ENCODE measurements at regions not wholly inside any gene's neighbourhood (a gene's known extent, or its start where the extent isn't known, plus 50 kb on each side); places are given as distances from the start of the nearest gene placed in this dataset.

DNA sequence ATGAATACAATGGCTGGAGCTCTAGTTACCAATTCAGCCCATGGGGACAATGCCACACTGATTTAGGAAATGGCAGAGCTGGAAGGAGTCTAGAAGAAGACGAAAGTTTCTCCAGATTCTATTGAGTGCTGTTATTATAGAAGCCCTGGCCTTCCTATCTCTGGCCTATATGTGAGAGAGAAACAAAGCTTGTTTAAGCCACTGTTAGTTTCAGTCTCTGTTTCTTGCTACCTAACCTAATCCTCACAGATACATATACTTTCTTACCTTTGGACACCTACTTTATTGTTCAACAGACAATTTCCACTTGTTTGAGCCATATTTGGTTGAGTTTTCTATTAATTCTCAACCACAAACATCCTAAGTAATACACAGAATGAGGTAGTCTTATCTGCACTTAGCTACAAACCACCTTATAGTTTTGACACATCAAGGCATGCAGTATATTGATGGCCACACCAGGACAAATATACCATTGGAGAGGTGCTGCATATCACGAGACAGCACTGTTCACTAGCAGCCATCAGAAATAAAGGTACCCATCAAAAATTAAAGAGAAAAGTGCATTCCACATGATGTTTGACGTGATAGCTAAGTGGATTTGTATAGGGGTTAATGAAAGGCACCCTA, 190.2 kb downstream of the SMIM20 start:
- H3K36me3 Mint-ChIP-seq, result no peaks in the 10 kb centered on the region
- DNase-seq (no peak), ATAC-seq (no peak)
- 84% methylated on average over 3 of the region's 3 CpGs for WGBS (ENCODE audit: insufficient coverage)
- peaks cover 16 to 50% of the 10 kb centered on the region in 2 donors for H3K27me3 Mint-ChIP-seq (ENCODE audit: low read depth in 2 of 2)
- intact Hi-C loops (cut with micrococcal nuclease), result no loop called here
- H3K27ac Mint-ChIP-seq, result no peak overlapping the region
- no peaks in the 10 kb centered on the region for H3K4me1 Mint-ChIP-seq
- no peak overlapping the region for H3K4me3 Mint-ChIP-seq
- Histone ChIP-seq H3K9me3 (ENCODE audit: control insufficient read depth, insufficient read depth, low read length) (no peaks in the 10 kb centered on the region), H3K27ac (ENCODE audit: low read length) (no peak overlapping the region), H3K36me3 (ENCODE audit: control insufficient read depth, insufficient read depth, low read length) (no peaks in the 10 kb centered on the region), H3K27me3 (ENCODE audit: control insufficient read depth, insufficient read depth, low read length) (no peaks in the 10 kb centered on the region), H3K4me1 (ENCODE audit: control insufficient read depth, insufficient read depth, low read length) (no peaks in the 10 kb centered on the region), H3K4me3 (ENCODE audit: low read length) (no peak overlapping the region)
- peaks cover 0 to 2% of the 10 kb centered on the region in 2 donors for H3K9me3 Mint-ChIP-seq
- TF ChIP-seq, protein P1, sequence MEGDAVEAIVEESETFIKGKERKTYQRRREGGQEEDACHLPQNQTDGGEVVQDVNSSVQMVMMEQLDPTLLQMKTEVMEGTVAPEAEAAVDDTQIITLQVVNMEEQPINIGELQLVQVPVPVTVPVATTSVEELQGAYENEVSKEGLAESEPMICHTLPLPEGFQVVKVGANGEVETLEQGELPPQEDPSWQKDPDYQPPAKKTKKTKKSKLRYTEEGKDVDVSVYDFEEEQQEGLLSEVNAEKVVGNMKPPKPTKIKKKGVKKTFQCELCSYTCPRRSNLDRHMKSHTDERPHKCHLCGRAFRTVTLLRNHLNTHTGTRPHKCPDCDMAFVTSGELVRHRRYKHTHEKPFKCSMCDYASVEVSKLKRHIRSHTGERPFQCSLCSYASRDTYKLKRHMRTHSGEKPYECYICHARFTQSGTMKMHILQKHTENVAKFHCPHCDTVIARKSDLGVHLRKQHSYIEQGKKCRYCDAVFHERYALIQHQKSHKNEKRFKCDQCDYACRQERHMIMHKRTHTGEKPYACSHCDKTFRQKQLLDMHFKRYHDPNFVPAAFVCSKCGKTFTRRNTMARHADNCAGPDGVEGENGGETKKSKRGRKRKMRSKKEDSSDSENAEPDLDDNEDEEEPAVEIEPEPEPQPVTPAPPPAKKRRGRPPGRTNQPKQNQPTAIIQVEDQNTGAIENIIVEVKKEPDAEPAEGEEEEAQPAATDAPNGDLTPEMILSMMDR (IDR thresholded peaks at IDR 0.05), result no peak

DNA sequence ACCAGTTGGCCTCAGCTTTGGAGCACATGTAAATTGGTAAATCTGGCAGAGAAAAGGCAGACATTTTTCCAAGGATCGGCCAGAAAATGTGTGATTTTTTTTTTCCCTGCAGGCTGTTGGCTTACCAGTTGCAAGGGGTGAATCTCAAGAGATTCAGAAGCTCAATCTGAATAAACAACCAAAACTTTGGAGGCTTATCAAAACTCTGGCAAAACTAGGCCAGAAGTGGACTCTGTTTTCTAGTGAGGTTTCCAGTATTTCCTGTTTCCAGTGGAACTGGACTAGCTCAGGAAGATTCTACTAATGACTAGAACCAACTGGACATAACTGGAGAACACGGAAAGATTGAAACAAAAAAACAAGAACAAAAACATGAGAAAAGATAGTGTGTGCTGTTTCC, 191.3 kb downstream of the SMIM20 start:
- Histone ChIP-seq H3K27me3 (ENCODE audit: control insufficient read depth, insufficient read depth, low read length) (no peaks in the 10 kb centered on the region), H3K9me3 (ENCODE audit: control insufficient read depth, insufficient read depth, low read length) (no peaks in the 10 kb centered on the region), H3K4me3 (ENCODE audit: low read length) (no peak overlapping the region), H3K27ac (ENCODE audit: low read length) (no peak overlapping the region), H3K36me3 (ENCODE audit: control insufficient read depth, insufficient read depth, low read length) (no peaks in the 10 kb centered on the region), H3K4me1 (ENCODE audit: control insufficient read depth, insufficient read depth, low read length) (no peaks in the 10 kb centered on the region)
- 97% methylated on average over 2 of the region's 2 CpGs for WGBS (ENCODE audit: insufficient coverage)
- DNase-seq (no peak), ATAC-seq (no peak)
- H3K36me3 Mint-ChIP-seq, result no peaks in the 10 kb centered on the region
- TF ChIP-seq, protein P1 (IDR thresholded peaks at IDR 0.05), result no peak
- H3K27ac Mint-ChIP-seq, result no peak overlapping the region
- H3K9me3 Mint-ChIP-seq, result no peaks in the 10 kb centered on the region
- no peaks in the 10 kb centered on the region for H3K4me1 Mint-ChIP-seq
- H3K4me3 Mint-ChIP-seq, result no peak overlapping the region
- H3K27me3 Mint-ChIP-seq (ENCODE audit: low read depth in 2 of 2), result peaks cover 17 to 47% of the 10 kb centered on the region in 2 donors
- intact Hi-C loops (cut with micrococcal nuclease), result no loop called here

DNA sequence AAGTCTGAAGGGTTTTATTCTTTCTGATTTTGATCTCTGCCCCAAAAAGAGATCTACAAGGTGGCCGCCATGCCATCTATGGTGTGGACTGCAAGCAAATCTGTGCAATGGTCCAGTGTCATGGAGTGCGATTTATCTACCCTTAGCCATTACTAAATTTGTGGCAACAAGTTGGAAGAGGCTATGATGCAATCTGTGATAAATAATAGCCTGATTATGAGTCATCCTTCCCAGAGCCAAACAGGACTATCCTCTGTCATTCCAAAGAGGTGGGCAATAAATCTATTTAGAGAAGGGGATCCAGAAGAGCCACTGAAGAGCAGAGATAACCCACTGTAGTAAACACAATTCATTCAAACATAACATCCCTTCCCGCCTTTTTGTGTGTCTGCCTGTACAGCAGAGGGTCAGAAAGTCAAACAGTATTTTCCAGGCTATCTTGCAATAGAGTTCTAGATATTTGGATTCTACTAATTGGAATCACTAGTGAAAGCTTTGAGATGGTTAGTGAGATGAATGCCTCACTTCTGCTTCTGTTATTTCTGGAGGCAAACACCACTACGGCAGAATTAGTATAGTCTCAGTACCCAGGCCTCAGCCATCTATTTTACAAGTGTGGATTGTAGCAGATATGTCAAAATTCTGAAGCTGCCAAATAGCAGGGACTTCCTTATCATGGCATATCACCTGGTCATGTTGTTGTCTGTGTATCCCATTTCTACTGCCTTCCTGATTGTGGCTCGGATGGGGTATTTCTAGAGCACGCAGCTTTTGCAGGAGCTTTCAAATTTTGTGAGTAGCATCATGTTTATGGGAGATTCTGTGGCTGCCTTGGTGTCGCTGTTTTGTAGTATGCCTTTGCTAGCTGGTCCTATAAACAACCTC, 192.0 kb downstream of the SMIM20 start:
- Histone ChIP-seq H3K36me3 (ENCODE audit: control insufficient read depth, insufficient read depth, low read length) (no peaks in the 10 kb centered on the region), H3K4me1 (ENCODE audit: control insufficient read depth, insufficient read depth, low read length) (no peaks in the 10 kb centered on the region), H3K9me3 (ENCODE audit: control insufficient read depth, insufficient read depth, low read length) (no peaks in the 10 kb centered on the region), H3K27me3 (ENCODE audit: control insufficient read depth, insufficient read depth, low read length) (no peaks in the 10 kb centered on the region), H3K27ac (ENCODE audit: low read length) (no peak overlapping the region), H3K4me3 (ENCODE audit: low read length) (no peak overlapping the region)
- no peaks in the 10 kb centered on the region for H3K9me3 Mint-ChIP-seq
- intact Hi-C loops (cut with micrococcal nuclease), result no loop called here
- no peaks in the 10 kb centered on the region for H3K36me3 Mint-ChIP-seq
- peaks cover 22 to 49% of the 10 kb centered on the region in 2 donors for H3K27me3 Mint-ChIP-seq (ENCODE audit: low read depth in 2 of 2)
- DNase-seq (no peak), ATAC-seq (no peak)
- no peaks in the 10 kb centered on the region for H3K4me1 Mint-ChIP-seq
- no peak overlapping the region for H3K27ac Mint-ChIP-seq
- 86% methylated on average over 4 of the region's 7 CpGs for WGBS (ENCODE audit: insufficient coverage)
- H3K4me3 Mint-ChIP-seq, result no peak overlapping the region
- TF ChIP-seq, protein P1 (IDR thresholded peaks at IDR 0.05), result no peak

Data from natural killer cell (primary cell).